ENCODE measurements at regions not wholly inside any gene's neighbourhood (a gene's known extent, or its start where the extent isn't known, plus 50 kb on each side); places are given as distances from the start of the nearest gene placed in this dataset.
A peak's percentile ranks its signal among the peaks of the same experiment; 100 is the strongest.

DNA sequence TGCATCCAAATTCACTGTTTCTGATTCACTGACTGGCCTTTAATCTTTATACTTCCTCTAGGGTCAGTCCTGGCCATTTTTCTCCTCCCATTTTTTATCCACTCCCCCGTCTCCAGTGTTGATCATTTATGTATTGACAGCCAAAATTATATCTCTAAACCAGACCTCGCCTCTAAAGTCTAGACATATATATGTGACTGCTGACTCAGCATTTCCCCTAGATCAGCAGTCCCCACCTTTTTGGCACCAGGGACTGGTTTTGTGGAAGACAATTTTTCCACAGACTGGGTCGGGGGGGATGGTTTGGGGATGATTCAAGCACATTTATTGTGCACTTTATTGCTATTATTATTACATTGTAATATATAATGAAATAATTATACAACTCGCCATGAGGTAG lies 88.3 kb upstream of the DAAM1 start:
- POLR2A ChIA-PET, result no interaction called here
- Histone ChIP-seq H3K36me3 (ENCODE audit: control insufficient read depth, insufficient read depth, low read length) (no peaks in the 10 kb centered on the region), H3K4me3 (ENCODE audit: low read depth, low read length) (no peak overlapping the region), H3K27me3 (ENCODE audit: control insufficient read depth, insufficient read depth, low read length) (no peaks in the 10 kb centered on the region)
- CTCF ChIA-PET, result no interaction called here
- DNase-seq (ENCODE audit: low read depth), result no peak
- TF ChIP-seq, protein P1, sequence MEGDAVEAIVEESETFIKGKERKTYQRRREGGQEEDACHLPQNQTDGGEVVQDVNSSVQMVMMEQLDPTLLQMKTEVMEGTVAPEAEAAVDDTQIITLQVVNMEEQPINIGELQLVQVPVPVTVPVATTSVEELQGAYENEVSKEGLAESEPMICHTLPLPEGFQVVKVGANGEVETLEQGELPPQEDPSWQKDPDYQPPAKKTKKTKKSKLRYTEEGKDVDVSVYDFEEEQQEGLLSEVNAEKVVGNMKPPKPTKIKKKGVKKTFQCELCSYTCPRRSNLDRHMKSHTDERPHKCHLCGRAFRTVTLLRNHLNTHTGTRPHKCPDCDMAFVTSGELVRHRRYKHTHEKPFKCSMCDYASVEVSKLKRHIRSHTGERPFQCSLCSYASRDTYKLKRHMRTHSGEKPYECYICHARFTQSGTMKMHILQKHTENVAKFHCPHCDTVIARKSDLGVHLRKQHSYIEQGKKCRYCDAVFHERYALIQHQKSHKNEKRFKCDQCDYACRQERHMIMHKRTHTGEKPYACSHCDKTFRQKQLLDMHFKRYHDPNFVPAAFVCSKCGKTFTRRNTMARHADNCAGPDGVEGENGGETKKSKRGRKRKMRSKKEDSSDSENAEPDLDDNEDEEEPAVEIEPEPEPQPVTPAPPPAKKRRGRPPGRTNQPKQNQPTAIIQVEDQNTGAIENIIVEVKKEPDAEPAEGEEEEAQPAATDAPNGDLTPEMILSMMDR (IDR thresholded peaks at IDR 0.05; ENCODE audit: insufficient read depth, low read depth, low read length), result no peak

DNA sequence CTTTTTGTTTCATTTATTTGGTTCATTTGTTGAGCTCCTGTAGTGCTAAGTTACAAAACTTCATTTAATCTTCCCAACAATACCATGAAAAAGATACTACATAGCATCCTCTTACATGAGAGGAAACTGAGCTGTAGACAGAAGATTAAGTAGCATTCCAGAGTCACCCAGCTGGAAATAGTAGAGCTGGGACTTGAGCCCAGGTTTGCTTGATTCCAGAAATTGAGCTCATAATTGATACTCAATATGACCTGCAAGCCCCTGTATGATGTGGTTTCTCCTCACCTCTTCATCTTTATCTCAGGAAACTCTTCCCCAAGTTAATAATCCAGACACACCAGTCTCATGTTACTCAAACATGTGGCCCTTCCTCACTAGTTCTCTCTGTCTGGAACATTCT lies 87.0 kb upstream of the DAAM1 start:
- H3K36me3 ChIP-seq (ENCODE audit: control insufficient read depth, insufficient read depth, low read length), result no peaks in the 10 kb centered on the region
- no peak for DNase-seq (ENCODE audit: low read depth)
- TF ChIP-seq, protein P1 (IDR thresholded peaks at IDR 0.05; ENCODE audit: insufficient read depth, low read depth, low read length), result no peak
- ChIA-PET CTCF (interaction anchor here (1.0 kb wide), 2 partner anchors 10 to 23 kb away, joined by 3 read pairs; no protein-coding TSS in a partner anchor), POLR2A (no interaction called here)
- H3K27me3 ChIP-seq (ENCODE audit: control insufficient read depth, insufficient read depth, low read length), result no peaks in the 10 kb centered on the region
- H3K4me3 ChIP-seq (ENCODE audit: low read depth, low read length), result no peak overlapping the region

DNA sequence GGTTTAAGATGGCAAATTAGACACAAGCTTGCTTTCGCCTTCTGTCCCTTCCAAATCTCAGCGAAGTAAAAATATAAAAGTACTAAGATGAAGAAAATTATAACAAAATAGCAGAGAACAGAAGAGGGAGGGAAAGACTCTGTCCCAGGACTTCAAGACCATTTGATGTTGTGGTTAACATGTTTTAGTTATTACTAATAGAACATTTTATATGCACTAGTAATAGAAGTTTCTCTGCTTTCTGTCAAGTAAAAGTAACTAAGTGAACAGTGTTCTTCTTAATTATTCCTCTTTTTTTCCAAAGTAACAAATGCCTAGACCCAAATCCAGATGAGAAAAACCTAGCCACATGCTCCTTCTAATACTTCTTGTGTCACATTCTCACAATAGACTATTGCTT lies 85.1 kb upstream of the DAAM1 start:
- no peak overlapping the region for H3K4me3 ChIP-seq (ENCODE audit: low read depth, low read length)
- peak; percentile 37 for DNase-seq (ENCODE audit: low read depth)
- TF ChIP-seq, protein P1 (IDR thresholded peaks at IDR 0.05; ENCODE audit: insufficient read depth, low read depth, low read length), result no peak
- ChIA-PET POLR2A (no interaction called here), CTCF (interaction anchor here (0.7 kb wide), 1 partner anchor 263 kb away, joined by 3 read pairs; no protein-coding TSS in a partner anchor)
- no peaks in the 10 kb centered on the region for H3K36me3 ChIP-seq (ENCODE audit: control insufficient read depth, insufficient read depth, low read length)
- no peaks in the 10 kb centered on the region for H3K27me3 ChIP-seq (ENCODE audit: control insufficient read depth, insufficient read depth, low read length)

DNA sequence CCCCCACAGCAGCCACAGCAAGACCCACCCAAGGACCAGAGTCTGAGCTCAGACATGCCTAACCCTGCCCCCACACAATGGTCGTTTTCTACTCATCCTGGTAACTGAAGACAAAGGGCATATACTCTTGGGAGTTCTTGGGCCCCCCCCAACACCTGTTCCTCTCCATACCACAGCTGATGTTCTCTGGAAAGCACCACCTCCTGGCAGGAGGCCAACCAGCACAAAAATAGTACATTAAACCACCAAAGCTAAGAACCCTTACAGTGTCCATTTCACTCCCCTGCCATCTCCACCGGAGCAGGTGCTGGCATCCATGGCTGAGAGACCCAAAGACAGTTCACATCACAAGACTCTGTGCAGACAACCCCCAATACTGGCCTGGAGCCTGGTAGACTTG lies 80.6 kb upstream of the DAAM1 start:
- CTCF ChIA-PET, result interaction anchor here (1.1 to 1.5 kb wide), 2 partner anchors 16 to 376 kb away, joined by 5 to 6 read pairs; partner anchors contain the start of genes JKAMP and L3HYPDH
- DNase-seq (ENCODE audit: low read depth), result no peak

DNA sequence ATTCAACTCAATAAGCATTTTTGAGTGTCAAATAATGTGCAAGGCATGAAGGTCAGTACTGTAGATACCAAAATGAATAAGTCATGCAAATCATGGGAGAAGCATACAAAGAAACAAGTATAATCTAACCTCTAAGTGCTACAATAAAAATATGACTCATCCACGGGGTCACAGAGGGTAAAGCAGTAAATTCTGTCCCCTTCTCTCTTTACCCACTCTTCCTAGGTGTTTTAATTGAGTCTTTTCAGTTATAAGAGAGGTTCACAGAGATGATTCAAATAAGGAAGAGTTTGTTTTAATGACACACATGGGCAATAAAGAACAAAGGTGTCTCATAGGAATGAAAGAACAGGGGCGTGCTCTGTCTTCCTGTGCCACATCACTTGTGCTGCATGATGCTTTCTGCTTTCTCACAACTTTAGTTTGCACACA lies 71.5 kb upstream of the DAAM1 start:
- ChIA-PET POLR2A (no interaction called here), CTCF (interaction anchor here (0.8 kb wide), 1 partner anchor 9 kb away, joined by 3 read pairs; no protein-coding TSS in a partner anchor)
- Histone ChIP-seq H3K4me3 (ENCODE audit: low read depth, low read length) (no peak overlapping the region), H3K36me3 (ENCODE audit: control insufficient read depth, insufficient read depth, low read length) (no peaks in the 10 kb centered on the region), H3K27me3 (ENCODE audit: control insufficient read depth, insufficient read depth, low read length) (no peaks in the 10 kb centered on the region)
- DNase-seq (ENCODE audit: low read depth), result peak; percentile 44
- TF ChIP-seq, protein P1 (IDR thresholded peaks at IDR 0.05; ENCODE audit: insufficient read depth, low read depth, low read length), result no peak

More for the DNA sequence above, 80.6 kb upstream of the DAAM1 start:
- H3K36me3 ChIP-seq (ENCODE audit: control insufficient read depth, insufficient read depth, low read length), result no peaks in the 10 kb centered on the region
- POLR2A ChIA-PET, result interaction anchor here (0.6 kb wide), 2 partner anchors 441 to 811 kb away, joined by 3 to 4 read pairs; no protein-coding TSS in a partner anchor
- TF ChIP-seq, protein P1 (IDR thresholded peaks at IDR 0.05; ENCODE audit: insufficient read depth, low read depth, low read length), result no peak
- no peaks in the 10 kb centered on the region for H3K27me3 ChIP-seq (ENCODE audit: control insufficient read depth, insufficient read depth, low read length)
- no peak overlapping the region for H3K4me3 ChIP-seq (ENCODE audit: low read depth, low read length)

Measured in BJ (cell line).